AG09309 (cell line): ENCODE measurements at regions not wholly inside any gene's neighbourhood (a gene's known extent, or its start where the extent isn't known, plus 50 kb on each side); places are given as distances from the start of the nearest gene placed in this dataset.

Experiments used
- DNase-seq: peaks from one replicate; pipeline ENCODE4 v3.0.0-alpha.2; 2010; ENCODE audit warnings: low read depth
- H3K4me3 ChIP-seq: 2 replicates; pipeline ENCODE4 v1.5.1; 2011; ENCODE audit warnings: mild to moderate bottlenecking, low read depth, low read length, moderate library complexity; ENCODE audit not compliant: control insufficient read depth
- TF ChIP-seq, protein P1 (sequence below): IDR thresholded peaks from 2 replicates; pipeline ENCODE4 v1.5.1; 2011; ENCODE audit warnings: mild to moderate bottlenecking, low read depth, low read length, inconsistent platforms; ENCODE audit not compliant: insufficient read depth, control insufficient read depth; ENCODE audit errors: missing control alignments

- TF ChIP-seq, protein P1, sequence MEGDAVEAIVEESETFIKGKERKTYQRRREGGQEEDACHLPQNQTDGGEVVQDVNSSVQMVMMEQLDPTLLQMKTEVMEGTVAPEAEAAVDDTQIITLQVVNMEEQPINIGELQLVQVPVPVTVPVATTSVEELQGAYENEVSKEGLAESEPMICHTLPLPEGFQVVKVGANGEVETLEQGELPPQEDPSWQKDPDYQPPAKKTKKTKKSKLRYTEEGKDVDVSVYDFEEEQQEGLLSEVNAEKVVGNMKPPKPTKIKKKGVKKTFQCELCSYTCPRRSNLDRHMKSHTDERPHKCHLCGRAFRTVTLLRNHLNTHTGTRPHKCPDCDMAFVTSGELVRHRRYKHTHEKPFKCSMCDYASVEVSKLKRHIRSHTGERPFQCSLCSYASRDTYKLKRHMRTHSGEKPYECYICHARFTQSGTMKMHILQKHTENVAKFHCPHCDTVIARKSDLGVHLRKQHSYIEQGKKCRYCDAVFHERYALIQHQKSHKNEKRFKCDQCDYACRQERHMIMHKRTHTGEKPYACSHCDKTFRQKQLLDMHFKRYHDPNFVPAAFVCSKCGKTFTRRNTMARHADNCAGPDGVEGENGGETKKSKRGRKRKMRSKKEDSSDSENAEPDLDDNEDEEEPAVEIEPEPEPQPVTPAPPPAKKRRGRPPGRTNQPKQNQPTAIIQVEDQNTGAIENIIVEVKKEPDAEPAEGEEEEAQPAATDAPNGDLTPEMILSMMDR, result no peak
- DNase-seq, result no peak
- no peak overlapping the region for H3K4me3 ChIP-seq
These were observed 420.7 kb downstream of the MN1 start for GRCh38 chr22:27380855-27381254.

DNA sequence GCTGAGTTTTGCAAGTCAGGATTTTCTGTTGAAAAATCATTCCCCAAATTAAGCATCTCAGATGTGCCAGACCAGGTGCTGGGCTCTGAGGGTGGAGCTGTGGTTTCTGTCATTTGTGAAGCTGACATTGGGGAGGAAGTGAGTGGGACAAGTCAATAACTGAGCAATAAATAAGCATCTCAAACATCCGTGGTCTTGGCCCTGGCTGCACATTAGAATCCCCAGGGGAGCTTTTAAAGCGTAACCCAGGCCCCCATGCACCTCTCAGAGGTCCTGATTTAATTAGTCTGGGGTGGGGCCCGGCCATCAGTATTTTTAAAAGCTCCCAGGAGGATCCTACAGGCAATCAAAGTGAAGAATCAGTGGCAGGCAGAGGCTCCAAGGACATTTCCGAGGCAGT, 420.0 kb downstream of the MN1 start:
- no peak overlapping the region for H3K4me3 ChIP-seq
- no peak for DNase-seq
- TF ChIP-seq, protein P1, result no peak

- DNase-seq, result no peak
- TF ChIP-seq, protein P1, result no peak
- no peak overlapping the region for H3K4me3 ChIP-seq
These were observed 419.4 kb downstream of the MN1 start for GRCh38 chr22:27381960-27382742.

- TF ChIP-seq, protein P1, result no peak
- no peak for DNase-seq
- no peak overlapping the region for H3K4me3 ChIP-seq
These were observed 418.6 kb downstream of the MN1 start for GRCh38 chr22:27382947-27383346.

DNA sequence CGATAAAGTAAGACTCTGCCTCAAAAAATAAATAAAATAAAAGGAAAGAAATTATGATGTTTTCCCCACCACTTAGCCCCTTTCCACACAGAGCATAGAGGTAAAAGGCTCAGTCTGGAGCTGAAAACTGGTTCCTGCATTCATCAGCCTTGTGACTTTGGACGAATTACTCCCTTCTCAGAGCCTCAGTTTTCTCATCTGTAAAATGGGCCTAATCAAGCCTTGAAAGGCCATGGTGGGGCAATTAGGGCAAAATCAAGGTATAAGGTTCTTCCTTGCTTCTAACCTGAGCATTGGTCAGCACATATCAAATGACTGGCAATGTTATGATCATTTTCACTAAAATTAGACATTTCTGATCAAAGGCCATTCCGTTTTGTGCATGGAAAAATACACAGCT, 417.7 kb downstream of the MN1 start:
- DNase-seq, result no peak
- H3K4me3 ChIP-seq, result no peak overlapping the region
- TF ChIP-seq, protein P1, result no peak

- no peak overlapping the region for H3K4me3 ChIP-seq
- TF ChIP-seq, protein P1, result no peak
- DNase-seq, result no peak
These were observed 416.1 kb downstream of the MN1 start for GRCh38 chr22:27385261-27385998.
